ENCODE measurements at regions not wholly inside any gene's neighbourhood (a gene's known extent, or its start where the extent isn't known, plus 50 kb on each side); places are given as distances from the start of the nearest gene placed in this dataset.
A peak's percentile ranks its signal among the peaks of the same experiment; 100 is the strongest.

DNA sequence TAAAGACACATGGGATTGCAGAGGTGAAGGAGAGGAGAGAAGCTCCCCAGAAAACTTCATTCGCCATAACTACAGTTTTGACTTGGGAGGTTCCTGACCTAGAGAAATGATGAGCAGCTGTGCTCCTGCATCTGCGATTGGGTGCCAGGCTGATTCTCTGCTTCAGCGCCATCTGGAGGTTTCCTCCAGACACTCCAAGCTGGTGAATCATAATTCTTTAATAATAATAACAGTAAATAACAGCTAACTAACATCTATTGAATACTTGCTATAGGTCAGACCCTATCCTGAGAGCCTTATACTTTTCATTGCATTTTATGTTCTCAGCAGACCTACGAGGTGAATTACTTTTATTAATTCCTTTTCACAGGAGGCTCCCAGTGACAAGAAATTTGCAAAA, 575.8 kb downstream of the TOX3 start:
- no peak overlapping the region for H3K4me3 ChIP-seq
- no peaks in the 10 kb centered on the region for H3K9me3 ChIP-seq
- no peak overlapping the region for H3K27ac ChIP-seq
- H3K36me3 ChIP-seq (replicated peaks in 1 of 2; ENCODE audit: insufficient read depth in 1 of 2, low read depth in 2 of 2) = no peaks in the 10 kb centered on the region
- intact Hi-C loops (cut with DNase I) = loop anchor here (10.0 kb wide), 1 partner anchor 156 kb away; no protein-coding TSS in a partner anchor
- 34 to 35% methylated on average over 4 of the region's 4 CpGs for WGBS, 2 donors
- no peak for ATAC-seq
- H3K27me3 ChIP-seq = no peaks in the 10 kb centered on the region
- no peaks in the 10 kb centered on the region for H3K4me1 ChIP-seq
- DNase-seq = peak in 2 of 4 donors; percentile 9 to 17
- TF ChIP-seq POLR2A (IDR thresholded peaks at IDR 0.05) = no peak
- TF ChIP-seq, protein P1, sequence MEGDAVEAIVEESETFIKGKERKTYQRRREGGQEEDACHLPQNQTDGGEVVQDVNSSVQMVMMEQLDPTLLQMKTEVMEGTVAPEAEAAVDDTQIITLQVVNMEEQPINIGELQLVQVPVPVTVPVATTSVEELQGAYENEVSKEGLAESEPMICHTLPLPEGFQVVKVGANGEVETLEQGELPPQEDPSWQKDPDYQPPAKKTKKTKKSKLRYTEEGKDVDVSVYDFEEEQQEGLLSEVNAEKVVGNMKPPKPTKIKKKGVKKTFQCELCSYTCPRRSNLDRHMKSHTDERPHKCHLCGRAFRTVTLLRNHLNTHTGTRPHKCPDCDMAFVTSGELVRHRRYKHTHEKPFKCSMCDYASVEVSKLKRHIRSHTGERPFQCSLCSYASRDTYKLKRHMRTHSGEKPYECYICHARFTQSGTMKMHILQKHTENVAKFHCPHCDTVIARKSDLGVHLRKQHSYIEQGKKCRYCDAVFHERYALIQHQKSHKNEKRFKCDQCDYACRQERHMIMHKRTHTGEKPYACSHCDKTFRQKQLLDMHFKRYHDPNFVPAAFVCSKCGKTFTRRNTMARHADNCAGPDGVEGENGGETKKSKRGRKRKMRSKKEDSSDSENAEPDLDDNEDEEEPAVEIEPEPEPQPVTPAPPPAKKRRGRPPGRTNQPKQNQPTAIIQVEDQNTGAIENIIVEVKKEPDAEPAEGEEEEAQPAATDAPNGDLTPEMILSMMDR (IDR thresholded peaks at IDR 0.05) = peak in 5 of 7 experiments; percentile 13 to 28 (median 20)

DNA sequence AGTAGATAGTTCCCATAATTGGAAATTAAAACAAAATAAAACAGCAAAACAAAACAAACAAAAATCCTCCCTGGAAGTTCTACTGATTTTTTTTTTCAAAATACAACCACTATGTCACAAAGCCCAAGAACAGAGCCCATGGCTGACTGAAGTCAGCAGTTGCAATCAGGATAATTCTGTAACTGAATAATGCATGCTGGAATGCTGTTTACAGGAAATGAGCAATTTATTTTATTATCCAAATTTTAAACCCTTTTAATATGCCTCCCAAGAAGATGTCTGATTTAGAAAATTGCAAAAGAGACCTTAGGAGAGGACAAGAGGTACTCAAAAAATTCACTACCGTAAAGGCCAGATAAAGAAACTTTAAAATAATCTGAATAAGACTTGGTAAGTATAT, 578.2 kb downstream of the TOX3 start:
- intact Hi-C loops (cut with DNase I) = no loop called here
- H3K27me3 ChIP-seq = no peaks in the 10 kb centered on the region
- ATAC-seq (no peak), DNase-seq (no peak)
- 79 to 83% methylated on average over 1 of the region's 1 CpG for WGBS, 2 donors
- TF ChIP-seq, protein P1 (IDR thresholded peaks at IDR 0.05) = no peak
- TF ChIP-seq POLR2A (IDR thresholded peaks at IDR 0.05) = no peak
- no peaks in the 10 kb centered on the region for H3K9me3 ChIP-seq
- H3K36me3 ChIP-seq (replicated peaks in 1 of 2; ENCODE audit: insufficient read depth in 1 of 2, low read depth in 2 of 2) = no peaks in the 10 kb centered on the region
- no peaks in the 10 kb centered on the region for H3K4me1 ChIP-seq
- H3K27ac ChIP-seq = no peak overlapping the region
- H3K4me3 ChIP-seq = no peak overlapping the region

DNA sequence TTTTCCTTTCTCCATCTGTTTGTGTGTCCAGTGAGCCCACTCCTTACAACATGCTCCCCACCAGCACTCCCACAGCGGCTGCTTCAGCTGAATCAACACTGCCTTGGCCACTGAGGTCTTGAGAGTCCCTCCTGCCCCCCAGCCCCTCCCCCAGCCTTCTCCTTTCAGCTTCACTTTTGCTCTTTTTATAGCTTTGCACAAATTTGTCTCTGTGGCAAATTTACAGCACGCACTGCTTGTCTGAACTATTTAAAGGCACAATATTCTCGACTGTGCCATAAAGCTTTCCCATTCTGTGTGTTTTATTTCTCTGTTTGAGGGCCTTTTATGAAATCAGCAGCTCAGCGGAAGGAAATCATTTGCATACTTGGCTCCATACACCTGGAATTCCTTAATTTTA, 579.3 kb downstream of the TOX3 start:
- 64 to 68% methylated on average over 4 of the region's 4 CpGs for WGBS, 2 donors
- Histone ChIP-seq H3K4me3 (no peak overlapping the region), H3K27ac (no peak overlapping the region), H3K9me3 (no peaks in the 10 kb centered on the region), H3K27me3 (no peaks in the 10 kb centered on the region), H3K36me3 (replicated peaks in 1 of 2; ENCODE audit: insufficient read depth in 1 of 2, low read depth in 2 of 2) (no peaks in the 10 kb centered on the region), H3K4me1 (no peaks in the 10 kb centered on the region)
- TF ChIP-seq POLR2A (IDR thresholded peaks at IDR 0.05) = no peak
- TF ChIP-seq, protein P1 (IDR thresholded peaks at IDR 0.05) = no peak
- ATAC-seq = no peak
- DNase-seq = no peak
- intact Hi-C loops (cut with DNase I) = no loop called here

DNA sequence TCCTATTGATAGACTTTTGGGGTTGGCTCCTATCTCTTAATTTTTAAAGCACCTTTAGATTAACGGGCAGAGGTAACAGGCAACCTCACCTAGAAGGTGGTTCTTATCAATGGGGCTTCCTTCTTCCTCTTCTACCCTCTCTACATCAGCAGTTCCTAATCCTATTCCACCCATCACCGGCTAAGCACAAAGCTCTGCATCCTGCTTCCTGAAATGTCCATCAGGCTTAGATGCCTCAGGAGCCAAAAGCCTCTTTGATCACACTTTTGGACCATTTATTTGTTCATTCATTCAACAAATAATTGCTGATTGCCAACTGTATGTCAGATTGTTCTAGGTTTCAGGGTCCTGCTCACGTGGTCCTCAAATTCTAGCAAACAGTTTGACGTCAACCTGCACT, 586.0 kb downstream of the TOX3 start:
- WGBS, 2 donors = 76 to 77% methylated on average over 4 of the region's 4 CpGs
- intact Hi-C loops (cut with DNase I) = no loop called here
- no peak overlapping the region for H3K27ac ChIP-seq
- no peak overlapping the region for H3K4me3 ChIP-seq
- no peak for DNase-seq
- TF ChIP-seq, protein P1 (IDR thresholded peaks at IDR 0.05) = no peak
- TF ChIP-seq POLR2A (IDR thresholded peaks at IDR 0.05) = no peak
- no peaks in the 10 kb centered on the region for H3K27me3 ChIP-seq
- no peaks in the 10 kb centered on the region for H3K36me3 ChIP-seq (replicated peaks in 1 of 2; ENCODE audit: insufficient read depth in 1 of 2, low read depth in 2 of 2)
- no peak for ATAC-seq
- no peaks in the 10 kb centered on the region for H3K4me1 ChIP-seq
- H3K9me3 ChIP-seq = no peaks in the 10 kb centered on the region

DNA sequence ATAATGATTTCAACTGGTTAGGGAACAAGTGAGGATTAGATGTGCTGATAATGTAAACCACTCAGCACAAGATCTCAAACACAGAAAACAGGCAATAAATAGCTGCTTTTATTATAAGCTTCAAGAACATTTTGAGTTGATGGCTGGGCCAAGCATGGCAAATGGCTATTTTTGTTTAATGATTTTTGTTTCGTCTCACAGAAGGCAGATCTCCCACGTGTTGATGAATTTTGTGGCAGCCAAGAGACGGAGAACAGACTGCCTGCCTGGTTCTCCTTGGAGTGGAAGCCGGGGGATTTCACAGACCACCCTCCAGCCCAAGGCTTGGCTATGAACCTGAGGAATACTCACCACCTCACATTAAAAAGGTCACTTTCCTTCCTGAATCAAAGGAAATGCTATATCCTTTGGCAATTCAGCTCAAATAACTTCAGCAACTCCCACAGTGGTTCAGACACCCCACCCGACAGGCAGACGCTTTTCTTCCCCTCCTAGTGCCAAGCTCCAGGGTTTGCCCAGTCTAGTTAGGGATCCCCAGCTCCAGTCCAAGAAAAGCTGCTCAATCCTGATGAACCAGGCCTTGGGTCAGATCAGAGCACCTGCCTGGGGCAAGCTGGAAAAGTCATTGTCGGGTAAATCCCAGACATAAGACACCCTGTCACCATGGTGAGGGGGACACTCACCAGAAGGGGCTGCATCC, 593.5 kb downstream of the TOX3 start:
- Histone ChIP-seq H3K4me3 (no peak overlapping the region), H3K36me3 (replicated peaks in 1 of 2; ENCODE audit: insufficient read depth in 1 of 2, low read depth in 2 of 2) (no peaks in the 10 kb centered on the region), H3K27me3 (no peaks in the 10 kb centered on the region), H3K27ac (no peak overlapping the region), H3K9me3 (no peaks in the 10 kb centered on the region), H3K4me1 (no peaks in the 10 kb centered on the region)
- DNase-seq (no peak), ATAC-seq (no peak)
- 57 to 60% methylated on average over 7 of the region's 7 CpGs for WGBS, 2 donors
- intact Hi-C loops (cut with DNase I) = no loop called here
- no peak for TF ChIP-seq POLR2A (IDR thresholded peaks at IDR 0.05)
- TF ChIP-seq, protein P1 (IDR thresholded peaks at IDR 0.05) = no peak
